Stomach smooth muscle (tissue), 2 donors: ENCODE measurements at regions not wholly inside any gene's neighbourhood (a gene's known extent, or its start where the extent isn't known, plus 50 kb on each side); places are given as distances from the start of the nearest gene placed in this dataset.

Experiments used
- H3K27ac ChIP-seq: one replicate; pipeline ENCODE4 v1.7.0; 2013; ENCODE audit warnings: mild to moderate bottlenecking, low read length, inconsistent platforms
- H3K27me3 ChIP-seq, 2 donors: one replicate each; pipeline ENCODE4 v1.7.0; 2013; ENCODE audit warnings: low read length in 2 of 2; ENCODE audit not compliant: insufficient read depth in 2 of 2, control insufficient read depth in 1 of 2
- H3K36me3 ChIP-seq, 2 donors: one replicate each; pipeline ENCODE4 v1.7.0; 2013; ENCODE audit warnings: low read length in 2 of 2; ENCODE audit not compliant: control insufficient read depth in 2 of 2, insufficient read depth in 2 of 2
- H3K4me1 ChIP-seq: one replicate; pipeline ENCODE4 v1.7.0; 2013; ENCODE audit warnings: low read length; ENCODE audit not compliant: control insufficient read depth, insufficient read depth
- H3K4me3 ChIP-seq, 2 donors: one replicate each; pipeline ENCODE4 v1.7.0; 2013; ENCODE audit warnings: low read length in 2 of 2
- H3K9ac ChIP-seq, 2 donors: one replicate each; pipeline ENCODE4 v1.7.0; 2013; ENCODE audit warnings: low read length in 2 of 2, mild to moderate bottlenecking in 1 of 2
- H3K9me3 ChIP-seq, 2 donors: one replicate each; pipeline ENCODE4 v1.7.0; 2013; ENCODE audit warnings: low read length in 2 of 2; ENCODE audit not compliant: control insufficient read depth in 2 of 2
- donor health status: healthy.
- donor health status: Pancreatic carcinoma.

GRCh38 chr11:122276221-122276620, 160.2 kb upstream of the BLID start:
- Histone ChIP-seq H3K9me3 (no peaks in the 10 kb centered on the region), H3K4me3 (no peak overlapping the region), H3K36me3 (no peaks in the 10 kb centered on the region), H3K4me1 (no peaks in the 10 kb centered on the region), H3K27me3 (no peaks in the 10 kb centered on the region), H3K27ac (no peak overlapping the region), H3K9ac (no peak overlapping the region)

GRCh38 chr11:122275508-122275907, 159.5 kb upstream of the BLID start:
- H3K36me3 ChIP-seq = no peaks in the 10 kb centered on the region
- no peaks in the 10 kb centered on the region for H3K4me1 ChIP-seq
- no peak overlapping the region for H3K9ac ChIP-seq
- no peak overlapping the region for H3K27ac ChIP-seq
- no peaks in the 10 kb centered on the region for H3K27me3 ChIP-seq
- H3K4me3 ChIP-seq = no peak overlapping the region
- H3K9me3 ChIP-seq = no peaks in the 10 kb centered on the region

DNA sequence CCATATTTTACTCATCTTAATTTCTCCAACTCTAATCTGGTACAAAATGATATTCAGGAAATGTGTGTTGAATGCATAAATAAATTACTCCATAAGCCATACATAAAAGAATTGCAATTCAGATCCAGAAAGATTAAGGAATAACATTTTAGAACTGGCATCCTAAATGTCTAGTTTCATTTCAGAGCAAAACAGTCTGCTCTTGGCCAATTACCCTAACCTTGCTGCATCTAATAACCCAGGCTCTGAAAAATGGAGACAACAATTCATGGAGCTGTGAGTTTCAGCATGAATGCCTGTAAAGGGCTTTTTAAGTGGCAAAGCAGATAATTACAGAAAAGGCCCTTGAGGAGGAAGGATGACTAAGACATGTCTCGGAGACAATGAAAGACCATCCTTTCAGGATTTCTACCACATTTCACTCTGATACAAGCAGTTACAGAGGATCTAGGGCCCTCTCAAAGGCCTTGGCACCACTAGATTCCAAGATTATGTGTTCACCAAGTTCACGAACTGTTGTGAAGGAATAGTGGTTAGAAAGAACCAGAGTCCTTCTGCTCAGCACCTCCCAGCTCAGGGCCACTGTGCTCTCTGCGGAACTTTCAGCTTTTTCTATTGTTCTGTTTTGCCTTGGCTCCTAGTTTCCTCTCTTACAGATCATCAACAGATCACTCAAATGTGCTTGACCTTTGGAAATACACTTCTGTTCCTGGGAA, 157.6 kb upstream of the BLID start:
- Histone ChIP-seq H3K9ac (no peak overlapping the region), H3K4me3 (no peak overlapping the region), H3K4me1 (no peaks in the 10 kb centered on the region), H3K27ac (no peak overlapping the region), H3K9me3 (no peaks in the 10 kb centered on the region), H3K36me3 (no peaks in the 10 kb centered on the region), H3K27me3 (no peaks in the 10 kb centered on the region)

DNA sequence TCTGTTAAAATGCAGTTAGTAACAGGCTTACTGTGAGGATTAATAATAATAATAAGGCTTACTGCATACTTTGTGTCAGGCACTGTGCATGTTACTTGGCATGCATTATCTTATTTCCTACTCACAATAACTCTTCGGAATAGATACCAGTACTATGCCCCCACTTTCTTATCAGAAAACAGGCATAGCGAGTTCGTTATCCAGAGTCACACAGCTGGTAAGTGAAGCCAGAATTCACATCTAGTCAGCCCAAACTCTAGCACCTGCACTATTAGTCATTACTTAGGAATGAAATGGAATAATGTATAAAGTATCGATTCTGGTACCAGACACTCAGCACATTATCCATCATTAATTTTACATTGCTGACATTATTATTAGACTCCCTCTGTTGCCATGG, 155.7 kb upstream of the BLID start:
- Histone ChIP-seq H3K4me1 (no peaks in the 10 kb centered on the region), H3K27me3 (no peaks in the 10 kb centered on the region), H3K4me3 (no peak overlapping the region), H3K27ac (no peak overlapping the region), H3K9me3 (no peaks in the 10 kb centered on the region), H3K9ac (no peak overlapping the region), H3K36me3 (no peaks in the 10 kb centered on the region)

GRCh38 chr11:122271137-122271536, 155.1 kb upstream of the BLID start:
- Histone ChIP-seq H3K4me1 (no peaks in the 10 kb centered on the region), H3K9me3 (no peaks in the 10 kb centered on the region), H3K27me3 (no peaks in the 10 kb centered on the region), H3K36me3 (no peaks in the 10 kb centered on the region), H3K4me3 (no peak overlapping the region), H3K27ac (no peak overlapping the region), H3K9ac (no peak overlapping the region)

- H3K36me3 ChIP-seq = no peaks in the 10 kb centered on the region
These were observed 154.5 kb upstream of the BLID start for GRCh38 chr11:122270535-122270934.

GRCh38 chr11:122269824-122270223, 153.8 kb upstream of the BLID start:
- Histone ChIP-seq H3K9ac (no peak overlapping the region), H3K4me3 (no peak overlapping the region), H3K27me3 (no peaks in the 10 kb centered on the region), H3K27ac (no peak overlapping the region), H3K36me3 (no peaks in the 10 kb centered on the region), H3K9me3 (no peaks in the 10 kb centered on the region), H3K4me1 (no peaks in the 10 kb centered on the region)

More at GRCh38 chr11:122270535-122270934, 154.5 kb upstream of the BLID start:
- Histone ChIP-seq H3K9ac (no peak overlapping the region), H3K27ac (no peak overlapping the region), H3K4me3 (no peak overlapping the region), H3K9me3 (no peaks in the 10 kb centered on the region), H3K4me1 (no peaks in the 10 kb centered on the region), H3K27me3 (no peaks in the 10 kb centered on the region)

GRCh38 chr11:122268601-122269130, 152.7 kb upstream of the BLID start:
- Histone ChIP-seq H3K9me3 (no peaks in the 10 kb centered on the region), H3K9ac (no peak overlapping the region), H3K4me3 (no peak overlapping the region), H3K27ac (no peak overlapping the region), H3K36me3 (no peaks in the 10 kb centered on the region), H3K4me1 (no peaks in the 10 kb centered on the region), H3K27me3 (no peaks in the 10 kb centered on the region)

DNA sequence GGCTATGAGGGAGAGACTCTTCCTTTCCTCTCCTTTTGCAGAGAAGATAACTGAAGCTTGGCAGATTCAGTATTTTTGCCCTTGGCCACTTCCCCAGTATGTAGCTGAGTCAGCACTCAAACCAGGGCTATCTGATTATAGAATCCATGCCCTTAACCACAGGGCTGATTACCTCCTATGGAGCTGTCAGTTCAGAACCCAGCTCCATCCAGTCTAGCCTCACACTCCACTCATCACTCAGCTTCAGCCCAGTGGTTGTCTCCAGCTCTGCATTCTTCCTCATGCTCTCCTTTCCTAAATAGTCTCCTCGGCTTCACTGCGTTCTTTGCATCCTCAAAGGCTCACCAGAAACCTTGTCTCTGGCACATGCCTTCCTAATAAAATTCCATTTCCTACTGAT, 151.6 kb upstream of the BLID start:
- Histone ChIP-seq H3K4me3 (no peak overlapping the region), H3K4me1 (no peaks in the 10 kb centered on the region), H3K36me3 (no peaks in the 10 kb centered on the region)

GRCh38 chr11:122265981-122266380, 150.0 kb upstream of the BLID start:
- Histone ChIP-seq H3K4me3 (no peak overlapping the region), H3K9me3 (no peaks in the 10 kb centered on the region), H3K4me1 (no peaks in the 10 kb centered on the region), H3K9ac (no peak overlapping the region), H3K36me3 (no peaks in the 10 kb centered on the region), H3K27me3 (no peaks in the 10 kb centered on the region), H3K27ac (no peak overlapping the region)

More for the DNA sequence above, 151.6 kb upstream of the BLID start:
- H3K27ac ChIP-seq = no peak overlapping the region
- no peaks in the 10 kb centered on the region for H3K9me3 ChIP-seq
- H3K27me3 ChIP-seq = no peaks in the 10 kb centered on the region
- H3K9ac ChIP-seq = no peak overlapping the region

GRCh38 chr11:122264121-122264520, 148.1 kb upstream of the BLID start:
- Histone ChIP-seq H3K27ac (no peak overlapping the region), H3K36me3 (no peaks in the 10 kb centered on the region), H3K9me3 (no peaks in the 10 kb centered on the region), H3K4me3 (no peak overlapping the region), H3K27me3 (no peaks in the 10 kb centered on the region), H3K9ac (no peak overlapping the region), H3K4me1 (no peaks in the 10 kb centered on the region)
